Caco-2 (cell line): ENCODE measurements at regions not wholly inside any gene's neighbourhood (a gene's known extent, or its start where the extent isn't known, plus 50 kb on each side); places are given as distances from the start of the nearest gene placed in this dataset.

Source experiments
- BruUV-seq: library from RNA; stranded (reverse); fragments of 400-500 nt; replicated peaks from 2 replicates; lab custom pipeline; 2021; lab: Mats Ljungman, UMichigan
- CTCF ChIA-PET: fragments of 300-600 bp; sonication (Branson Sonifier 250); formaldehyde crosslinking; loops from one replicate; lab custom pipeline; 2022; ENCODE audit warnings: antibody characterized with exemption; lab: Charles Lee
- POLR2A ChIA-PET: fragments of 300-600 bp; sonication (Branson Sonifier 250); formaldehyde crosslinking; loops from one replicate; lab custom pipeline; 2022; ENCODE audit warnings: antibody characterized with exemption; lab: Charles Lee
- DNase-seq, 2 experiments: peaks; one replicate each; pipeline versions ENCODE4 v3.0.0 to v3.0.0-alpha.2; 2020 to 2022
- H3K27me3 ChIP-seq: replicated peaks from 2 replicates; pipeline ENCODE4 v1.6.0; 2011; ENCODE audit warnings: low read length; ENCODE audit not compliant: control insufficient read depth, insufficient read depth
- H3K36me3 ChIP-seq: 2 replicates; pipeline ENCODE4 v1.5.1; 2011; ENCODE audit warnings: low read length; ENCODE audit not compliant: control insufficient read depth, insufficient read depth
- H3K4me1 ChIP-seq: fragments of 250-450 bp; sonication (Bioruptor Pico); 2 replicates; pipeline ENCODE4 v1.5.1; 2020; ENCODE audit warnings: mild to moderate bottlenecking
- H3K4me3 ChIP-seq: 2 replicates; pipeline ENCODE4 v1.5.1; 2011; ENCODE audit warnings: low read depth, mild to moderate bottlenecking, control low read depth, low read length
- H3K9me3 ChIP-seq: fragments of 250-450 bp; sonication (Bioruptor Pico); 2 replicates; pipeline ENCODE4 v1.5.1; 2020; ENCODE audit warnings: mild to moderate bottlenecking, moderate library complexity
- H3K27ac Mint-ChIP-seq: one replicate; pipeline ENCODE4 v1.8.0; 2022; ENCODE audit warnings: mixed read lengths; ENCODE audit not compliant: unreplicated experiment
- H3K27me3 Mint-ChIP-seq: one replicate; pipeline ENCODE4 v1.8.0; 2022; ENCODE audit warnings: mixed read lengths; ENCODE audit not compliant: insufficient read depth, unreplicated experiment
- H3K36me3 Mint-ChIP-seq: one replicate; pipeline ENCODE4 v1.8.0; 2022; ENCODE audit warnings: mild to moderate bottlenecking, mixed read lengths; ENCODE audit not compliant: insufficient read depth, unreplicated experiment
- H3K4me1 Mint-ChIP-seq: one replicate; pipeline ENCODE4 v1.8.0; 2022; ENCODE audit warnings: low read depth, mixed read lengths; ENCODE audit not compliant: unreplicated experiment
- H3K4me3 Mint-ChIP-seq: one replicate; pipeline ENCODE4 v1.8.0; 2022; ENCODE audit warnings: mild to moderate bottlenecking, moderate library complexity, mixed read lengths; ENCODE audit not compliant: unreplicated experiment
- H3K9me3 Mint-ChIP-seq: one replicate; pipeline ENCODE4 v1.8.0; 2022; ENCODE audit warnings: mixed read lengths; ENCODE audit not compliant: unreplicated experiment
- intact Hi-C: fragments of 100-400 bp; cut with micrococcal nuclease; formaldehyde crosslinking; loops from one replicate; pipeline ENCODE4 v1.10.0; 2022; ENCODE audit not compliant: unreplicated experiment
- TF ChIP-seq, protein P1 (sequence below), 2 experiments: fragments of 200-600 bp in 1 of 2; IDR thresholded peaks; 1 replicate in 1 of 2; 2 replicates in 1 of 2; pipeline versions ENCODE4 v1.5.1 to v1.8.0; 2011 to 2022; ENCODE audit warnings: antibody characterized with exemption in 1 of 2, control low read depth in 1 of 2, inconsistent platforms in 1 of 2, low read depth in 1 of 2, low read length in 1 of 2, mild to moderate bottlenecking in 1 of 2, moderate library complexity in 1 of 2; ENCODE audit not compliant: insufficient read depth in 1 of 2, severe bottlenecking in 1 of 2, unreplicated experiment in 1 of 2

DNA sequence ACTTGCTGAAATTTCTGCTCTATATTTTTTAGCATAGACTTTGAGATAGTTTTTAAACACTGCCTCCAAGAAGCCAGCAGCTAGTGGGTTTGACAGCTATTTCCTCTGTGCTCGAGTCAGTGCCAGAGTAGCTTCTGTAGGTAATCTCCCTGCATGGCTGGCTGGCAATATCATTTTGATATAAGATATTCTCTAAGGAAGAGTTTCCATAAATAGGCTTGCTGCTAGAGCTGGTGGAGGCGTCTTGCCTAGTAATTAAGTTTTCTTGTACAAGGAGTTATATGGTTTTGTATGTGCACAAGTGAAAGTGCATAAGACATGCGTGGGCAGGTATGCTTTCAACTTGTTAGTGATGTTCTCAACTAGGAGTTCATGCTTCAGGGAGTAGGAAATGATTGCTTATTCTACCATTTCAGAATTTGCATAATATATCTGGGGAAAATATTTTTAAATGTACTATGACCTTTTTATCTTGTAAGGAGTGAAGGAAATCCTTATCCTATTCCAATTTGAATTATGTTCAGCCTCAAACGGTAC is 74.1 kb upstream of the CCL21 start:
- ChIA-PET CTCF (no interaction called here), POLR2A (no interaction called here)
- no TSS peak for BruUV-seq
- Mint-ChIP-seq H3K27ac (no peak overlapping the region), H3K36me3 (no peaks in the 10 kb centered on the region), H3K27me3 (peaks cover 7% of the 10 kb centered on the region), H3K9me3 (no peaks in the 10 kb centered on the region), H3K4me1 (no peaks in the 10 kb centered on the region), H3K4me3 (no peak overlapping the region)
- intact Hi-C loops, result no loop called here
- Histone ChIP-seq H3K36me3 (no peaks in the 10 kb centered on the region), H3K4me1 (no peaks in the 10 kb centered on the region), H3K27me3 (no peaks in the 10 kb centered on the region; the same call in none of the 2 replicates), H3K4me3 (no peak overlapping the region), H3K9me3 (no peaks in the 10 kb centered on the region)
- DNase-seq, result no peak
- TF ChIP-seq, protein P1, sequence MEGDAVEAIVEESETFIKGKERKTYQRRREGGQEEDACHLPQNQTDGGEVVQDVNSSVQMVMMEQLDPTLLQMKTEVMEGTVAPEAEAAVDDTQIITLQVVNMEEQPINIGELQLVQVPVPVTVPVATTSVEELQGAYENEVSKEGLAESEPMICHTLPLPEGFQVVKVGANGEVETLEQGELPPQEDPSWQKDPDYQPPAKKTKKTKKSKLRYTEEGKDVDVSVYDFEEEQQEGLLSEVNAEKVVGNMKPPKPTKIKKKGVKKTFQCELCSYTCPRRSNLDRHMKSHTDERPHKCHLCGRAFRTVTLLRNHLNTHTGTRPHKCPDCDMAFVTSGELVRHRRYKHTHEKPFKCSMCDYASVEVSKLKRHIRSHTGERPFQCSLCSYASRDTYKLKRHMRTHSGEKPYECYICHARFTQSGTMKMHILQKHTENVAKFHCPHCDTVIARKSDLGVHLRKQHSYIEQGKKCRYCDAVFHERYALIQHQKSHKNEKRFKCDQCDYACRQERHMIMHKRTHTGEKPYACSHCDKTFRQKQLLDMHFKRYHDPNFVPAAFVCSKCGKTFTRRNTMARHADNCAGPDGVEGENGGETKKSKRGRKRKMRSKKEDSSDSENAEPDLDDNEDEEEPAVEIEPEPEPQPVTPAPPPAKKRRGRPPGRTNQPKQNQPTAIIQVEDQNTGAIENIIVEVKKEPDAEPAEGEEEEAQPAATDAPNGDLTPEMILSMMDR (IDR thresholded peaks at IDR 0.05; ENCODE audit: insufficient read depth in 1 of 2, low read depth in 1 of 2, low read length in 1 of 2, severe bottlenecking in 1 of 2, unreplicated experiment in 1 of 2), result no peak

DNA sequence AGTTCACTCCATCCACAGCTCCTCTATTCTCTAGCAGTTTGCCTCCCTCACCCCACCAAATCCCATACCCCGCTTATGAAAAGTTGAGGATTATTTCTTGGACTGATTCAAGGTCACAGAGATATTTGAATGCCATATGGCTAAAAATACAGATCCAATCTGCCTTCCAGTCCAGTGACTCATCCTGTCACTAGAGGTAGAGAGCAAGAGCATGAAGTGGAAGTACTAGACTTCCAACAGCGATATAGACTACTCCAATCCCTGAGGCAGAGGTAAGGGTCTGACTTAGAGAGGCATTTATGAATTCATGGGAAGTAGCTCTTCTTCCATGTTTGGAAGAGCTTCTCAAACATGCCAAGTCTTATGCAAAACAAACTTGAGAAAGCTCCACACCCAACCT is 72.4 kb upstream of the CCL21 start:
- intact Hi-C loops, result no loop called here
- H3K27me3 ChIP-seq, result no peaks in the 10 kb centered on the region; the same call in none of the 2 replicates
- Mint-ChIP-seq H3K4me1 (no peaks in the 10 kb centered on the region), H3K4me3 (no peak overlapping the region), H3K36me3 (no peaks in the 10 kb centered on the region), H3K27ac (no peak overlapping the region), H3K27me3 (peaks cover 10% of the 10 kb centered on the region), H3K9me3 (no peaks in the 10 kb centered on the region)
- H3K9me3 ChIP-seq, result no peaks in the 10 kb centered on the region
- POLR2A ChIA-PET, result no interaction called here
- CTCF ChIA-PET, result interaction anchor here (0.6 kb wide), 1 partner anchor 217 kb away, joined by 3 read pairs; no protein-coding TSS in a partner anchor
- TF ChIP-seq, protein P1 (IDR thresholded peaks at IDR 0.05; ENCODE audit: insufficient read depth in 1 of 2, low read depth in 1 of 2, low read length in 1 of 2, severe bottlenecking in 1 of 2, unreplicated experiment in 1 of 2), result no peak
- H3K36me3 ChIP-seq, result no peaks in the 10 kb centered on the region
- H3K4me1 ChIP-seq, result no peaks in the 10 kb centered on the region
- no peak overlapping the region for H3K4me3 ChIP-seq
- no peak for DNase-seq
- BruUV-seq, result no TSS peak

DNA sequence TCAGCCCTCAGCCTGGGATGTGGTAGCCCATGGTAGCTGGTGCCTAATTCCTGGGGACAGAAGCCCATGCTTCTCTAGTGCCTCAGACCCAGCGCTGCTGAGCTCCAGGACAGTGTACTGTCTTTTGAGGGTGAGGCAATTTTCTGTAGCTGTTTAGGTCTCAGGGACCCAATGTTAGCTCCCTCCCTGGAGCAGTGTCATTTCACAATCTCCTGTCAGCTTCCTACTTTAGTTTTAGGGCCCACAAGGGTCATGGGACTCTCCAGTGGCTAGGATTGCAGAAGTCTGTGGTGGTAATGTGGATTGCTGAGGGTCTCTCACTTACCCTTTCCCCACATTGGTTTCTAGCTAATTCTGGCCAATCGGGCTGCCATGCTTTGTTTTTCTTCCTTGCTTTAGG is 67.7 kb upstream of the CCL21 start:
- DNase-seq, result no peak
- no peaks in the 10 kb centered on the region; the same call in 1 of the 2 replicates for H3K27me3 ChIP-seq
- Mint-ChIP-seq H3K9me3 (no peaks in the 10 kb centered on the region), H3K27me3 (peaks cover 14% of the 10 kb centered on the region), H3K36me3 (no peaks in the 10 kb centered on the region), H3K27ac (no peak overlapping the region), H3K4me3 (no peak overlapping the region), H3K4me1 (no peaks in the 10 kb centered on the region)
- no peaks in the 10 kb centered on the region for H3K36me3 ChIP-seq
- H3K9me3 ChIP-seq, result no peaks in the 10 kb centered on the region
- intact Hi-C loops, result no loop called here
- no peak overlapping the region for H3K4me3 ChIP-seq
- TF ChIP-seq, protein P1 (IDR thresholded peaks at IDR 0.05; ENCODE audit: insufficient read depth in 1 of 2, low read depth in 1 of 2, low read length in 1 of 2, severe bottlenecking in 1 of 2, unreplicated experiment in 1 of 2), result no peak
- BruUV-seq, result no TSS peak
- ChIA-PET CTCF (no interaction called here), POLR2A (no interaction called here)
- H3K4me1 ChIP-seq, result no peaks in the 10 kb centered on the region
